Renal cortex interstitium (tissue), 11 donors: ENCODE measurements at regions not wholly inside any gene's neighbourhood (a gene's known extent, or its start where the extent isn't known, plus 50 kb on each side); places are given as distances from the start of the nearest gene placed in this dataset.
"Not testable (repeated sequence)": the region's sequence is repeated elsewhere in the genome, so short reads cannot be mapped to it uniquely, and the experiment has no call there.

Experiments
- DNase-seq, 11 donors: peaks; one replicate each; pipeline ENCODE4 v3.0.0-alpha.2; 2013; ENCODE audit warnings: low read depth in 9 of 11, low spot score in 4 of 11; ENCODE audit errors: extremely low read depth in 1 of 11

DNA sequence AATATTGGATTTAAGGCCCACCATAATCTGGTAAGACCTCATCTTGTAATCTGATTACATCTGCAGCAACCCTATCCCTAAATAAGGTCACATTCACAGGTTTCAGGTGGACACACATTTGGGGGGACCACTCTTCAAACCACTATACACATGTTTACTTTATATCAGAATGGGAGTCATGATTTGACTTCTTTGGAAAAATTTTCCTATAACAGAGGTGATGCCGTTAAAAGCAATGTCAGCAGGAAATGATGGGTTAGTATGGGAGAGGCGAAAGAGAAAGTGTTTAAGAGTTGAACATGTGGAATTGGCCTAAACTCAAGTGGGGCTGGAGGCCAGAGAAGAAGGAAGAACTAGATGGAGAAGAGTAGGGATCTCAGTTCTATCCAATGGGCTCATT is 281.7 kb upstream of the ERCC4 start:
- DNase-seq = no peak

DNA sequence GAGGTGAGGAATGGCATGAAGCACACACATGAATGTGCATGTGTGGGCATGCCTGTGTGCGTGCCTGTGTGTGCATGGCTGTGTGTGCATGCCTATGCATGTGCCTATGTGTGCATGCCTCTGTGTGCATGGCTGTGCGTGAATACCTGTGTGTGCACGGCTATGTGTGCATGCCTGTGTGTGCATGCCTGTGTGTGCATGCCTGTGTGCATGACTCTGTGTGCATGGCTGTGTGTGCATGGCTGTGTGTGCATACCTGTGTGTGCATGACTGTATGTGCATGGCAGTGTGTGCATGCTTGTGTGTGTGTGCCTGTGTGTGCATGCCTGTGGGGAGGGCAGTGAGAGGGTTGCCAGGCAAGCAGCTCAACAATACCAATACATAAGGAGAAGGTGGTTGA is 276.5 kb upstream of the ERCC4 start:
- no peak for DNase-seq

DNA sequence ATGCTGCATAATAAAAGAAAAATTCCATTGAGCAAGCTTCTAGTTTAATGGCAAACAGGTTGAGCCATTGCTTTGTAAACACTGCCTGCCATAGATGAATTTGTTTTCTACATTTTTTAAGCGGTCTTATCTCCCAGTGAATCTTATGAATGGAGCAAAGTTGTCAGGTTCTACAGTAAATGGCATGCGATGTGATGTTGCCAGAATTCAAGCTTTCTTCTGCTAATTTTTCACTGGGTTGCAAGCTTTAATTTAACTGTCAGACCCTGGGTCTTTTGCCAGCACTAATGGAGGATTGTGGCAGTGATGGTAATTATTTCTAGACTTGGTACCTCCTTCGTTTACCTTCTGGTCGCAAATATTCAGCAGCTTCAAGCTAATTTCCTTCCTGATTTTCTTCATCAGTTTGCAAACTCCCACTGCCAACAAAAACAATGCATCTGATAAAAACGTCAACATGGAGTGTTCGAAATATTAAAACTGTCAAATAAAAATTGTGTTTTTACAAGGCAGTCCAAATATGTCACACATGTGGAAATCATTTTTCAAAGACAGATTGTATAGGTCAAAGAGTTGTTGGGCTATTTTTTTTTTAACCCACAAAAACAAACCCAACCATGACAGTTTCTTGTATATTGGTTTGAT is 274.2 kb upstream of the ERCC4 start:
- DNase-seq = peak in 7 of 11 donors; percentile 17 to 47 (median 27)

DNA sequence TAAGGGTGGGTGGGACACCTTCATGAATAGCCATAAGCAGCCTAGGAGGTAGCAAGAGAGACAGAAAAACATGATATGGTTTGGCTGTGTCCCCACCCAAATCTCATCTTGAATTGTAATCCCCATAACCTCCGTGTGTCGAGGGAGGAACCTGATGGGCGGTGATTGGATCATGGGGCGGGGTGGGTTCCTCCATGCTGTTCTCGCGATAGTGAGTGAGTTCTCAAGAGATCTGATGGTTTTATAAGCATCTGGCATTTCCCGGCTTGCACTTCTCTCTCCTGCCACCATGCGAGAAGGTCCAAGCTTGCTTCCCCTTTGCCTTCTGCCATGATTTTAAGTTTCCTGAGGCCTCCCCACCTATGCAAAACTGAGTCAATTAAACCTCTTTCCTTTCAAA is 259.1 kb upstream of the ERCC4 start:
- no peak for DNase-seq

DNA sequence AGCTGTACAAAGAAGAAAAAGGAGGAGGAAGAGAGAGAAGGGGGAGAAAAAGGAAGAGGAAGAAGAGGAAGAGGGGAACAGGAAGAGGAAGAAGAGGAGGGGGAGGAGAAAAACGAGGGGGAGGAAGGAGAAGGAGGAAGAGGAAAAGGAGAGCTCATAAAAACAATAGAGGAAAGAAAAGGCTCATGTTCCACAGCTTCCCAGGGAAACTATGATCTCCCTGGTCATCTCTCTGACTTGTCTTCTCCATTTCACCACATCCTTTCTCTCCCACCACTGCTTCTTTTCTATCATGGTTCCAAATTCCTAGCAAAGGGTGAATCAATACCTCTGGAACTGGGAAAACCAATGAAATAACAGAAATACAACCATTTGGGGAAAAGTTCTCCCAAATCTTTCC is 254.1 kb upstream of the ERCC4 start:
- no peak for DNase-seq

DNA sequence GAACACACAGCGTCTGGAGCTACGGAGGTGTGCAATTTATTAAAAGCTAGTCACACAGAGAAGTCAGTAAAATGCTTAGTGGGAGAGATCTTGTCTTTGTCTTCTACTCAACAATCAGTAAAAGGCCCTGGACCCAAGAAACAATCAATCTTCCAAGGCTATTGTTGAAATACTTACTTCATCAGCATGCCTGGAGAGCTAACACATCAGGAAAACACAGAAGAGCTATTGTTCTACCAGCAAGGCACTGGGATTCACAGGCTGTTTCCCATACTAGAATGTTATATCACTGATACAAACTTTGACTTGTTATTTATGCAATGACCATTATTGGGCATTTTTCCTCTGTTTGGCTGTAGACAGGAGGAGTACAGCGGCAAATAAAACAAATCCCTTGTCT is 247.8 kb upstream of the ERCC4 start:
- no peak for DNase-seq

DNA sequence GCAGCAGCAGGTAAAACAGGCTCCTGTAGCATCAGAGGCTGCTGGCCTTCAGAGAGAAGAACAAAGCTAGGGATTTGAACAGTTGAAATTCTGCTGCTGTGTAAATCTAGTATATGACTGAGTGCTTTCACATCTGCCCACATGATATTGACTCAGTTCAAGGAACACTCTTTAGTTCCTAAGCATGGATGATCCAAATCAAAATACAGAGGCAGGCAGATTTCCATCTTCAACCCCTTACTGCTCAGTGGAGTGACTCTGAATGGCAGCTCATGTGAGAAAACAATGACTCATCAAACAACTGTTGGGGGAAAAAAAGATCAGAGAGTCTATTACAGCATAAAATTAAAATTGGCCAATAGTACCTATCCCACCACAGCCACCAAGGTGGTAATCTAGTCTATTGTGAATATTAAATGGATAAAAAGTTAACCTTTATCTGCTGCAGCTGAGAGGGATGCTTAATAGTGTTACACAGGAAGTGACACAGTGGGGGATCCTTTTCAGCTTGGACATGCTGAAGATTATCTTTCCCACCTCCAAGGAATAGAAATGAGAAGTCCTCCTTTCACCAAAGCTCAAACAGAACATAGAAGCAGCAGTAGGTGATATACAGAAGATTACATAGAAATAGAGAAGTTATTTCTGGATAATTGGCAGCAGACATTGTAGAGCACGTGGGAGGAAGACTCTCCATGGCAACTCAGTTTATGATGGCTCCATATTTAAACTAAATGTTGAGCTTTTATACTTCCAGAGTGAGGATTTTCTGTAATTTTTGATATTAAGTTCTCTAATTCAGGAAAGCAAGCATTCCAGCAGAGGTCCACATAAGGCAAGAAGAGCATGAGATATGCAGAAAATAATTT is 239.7 kb upstream of the ERCC4 start:
- DNase-seq = no peak

DNA sequence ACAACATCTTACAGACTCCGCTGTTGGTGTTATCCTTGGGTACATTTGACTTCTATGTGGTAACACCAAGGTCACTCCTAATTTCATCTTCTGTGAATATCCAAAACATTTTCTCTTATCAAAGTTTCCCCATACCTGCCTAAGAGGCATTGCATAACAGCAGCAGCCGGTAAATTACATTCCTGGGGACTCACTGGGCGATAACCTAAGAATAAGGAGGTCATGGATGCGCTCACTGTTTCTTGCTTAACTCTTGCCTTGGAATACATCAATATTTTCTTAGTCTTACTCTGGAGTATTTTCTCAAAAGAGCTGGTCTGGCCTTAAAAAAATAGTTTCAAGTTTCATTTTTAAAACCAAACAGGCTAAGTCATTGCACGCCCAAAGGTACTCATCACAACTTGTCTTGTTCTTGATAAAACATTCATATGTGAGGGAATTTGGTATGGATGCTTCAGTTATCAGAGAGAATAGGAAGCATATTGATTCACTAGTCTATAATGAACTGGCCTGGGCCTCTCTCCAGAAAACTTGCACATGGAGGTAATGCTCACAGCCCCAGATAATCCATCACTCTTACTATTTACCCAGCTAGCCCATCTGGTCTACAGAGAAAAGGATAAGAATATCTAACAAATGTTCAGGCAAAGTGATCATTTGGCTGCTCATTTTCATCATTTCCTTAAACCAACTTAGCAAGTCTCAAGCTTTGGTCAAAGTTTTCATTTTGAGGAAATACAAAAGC is 235.0 kb upstream of the ERCC4 start:
- no peak for DNase-seq

DNA sequence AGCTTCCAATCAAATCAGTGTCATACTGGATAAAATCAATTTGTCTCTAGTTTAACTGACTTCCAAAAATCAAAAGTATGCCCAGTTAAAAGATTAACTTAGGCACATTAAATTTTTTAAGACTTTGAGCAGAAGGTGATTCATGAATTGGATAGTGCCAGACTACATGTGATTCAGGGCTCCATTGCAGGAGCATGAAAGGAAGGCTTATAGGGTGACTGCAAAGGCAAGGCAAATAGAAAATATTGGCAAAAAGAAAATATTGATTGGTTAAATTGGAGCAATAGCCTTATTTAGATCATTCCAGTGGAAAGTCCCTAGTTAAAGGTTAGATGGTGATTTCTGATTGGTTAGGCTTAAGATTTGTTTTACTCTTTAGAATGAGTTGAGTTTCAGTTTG is 223.9 kb upstream of the ERCC4 start:
- DNase-seq = no peak

DNA sequence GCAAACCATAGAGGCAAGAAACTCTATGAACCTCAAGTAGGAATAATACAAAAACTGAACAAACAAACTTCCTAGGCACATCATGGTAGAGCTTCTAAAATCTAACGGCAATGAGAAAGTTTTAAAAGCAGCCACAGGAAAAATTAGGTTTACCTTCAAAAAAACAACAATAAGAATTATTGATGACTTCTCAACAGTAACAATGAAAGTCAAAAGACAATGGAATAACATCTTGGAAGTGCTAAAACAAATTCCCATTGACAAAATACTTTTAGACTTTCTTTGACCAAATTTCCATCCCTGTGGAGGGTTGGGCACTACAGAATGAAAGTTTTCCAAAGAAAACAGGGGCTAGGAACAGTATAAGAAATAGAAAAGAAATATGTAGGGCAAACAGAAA is 222.9 kb upstream of the ERCC4 start:
- DNase-seq = no peak

DNA sequence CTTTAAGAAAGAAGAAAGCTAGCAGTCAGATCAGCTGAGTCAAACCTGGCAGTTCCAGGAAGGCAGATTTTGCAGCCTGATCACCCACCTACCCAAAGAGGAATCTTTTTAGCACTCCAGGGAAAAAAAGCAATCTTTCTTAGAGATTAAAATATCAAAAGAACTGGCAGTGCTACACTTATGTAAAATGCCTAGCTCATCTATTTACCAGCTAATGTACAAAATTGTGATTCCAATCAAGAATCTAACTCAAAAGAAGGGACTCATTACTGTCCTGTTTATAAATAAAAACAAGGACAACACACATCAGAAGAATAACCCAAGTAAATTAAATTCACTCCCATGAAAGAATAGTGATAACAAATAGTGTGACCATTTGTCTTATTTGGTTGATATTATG is 222.4 kb upstream of the ERCC4 start:
- no peak for DNase-seq

DNA sequence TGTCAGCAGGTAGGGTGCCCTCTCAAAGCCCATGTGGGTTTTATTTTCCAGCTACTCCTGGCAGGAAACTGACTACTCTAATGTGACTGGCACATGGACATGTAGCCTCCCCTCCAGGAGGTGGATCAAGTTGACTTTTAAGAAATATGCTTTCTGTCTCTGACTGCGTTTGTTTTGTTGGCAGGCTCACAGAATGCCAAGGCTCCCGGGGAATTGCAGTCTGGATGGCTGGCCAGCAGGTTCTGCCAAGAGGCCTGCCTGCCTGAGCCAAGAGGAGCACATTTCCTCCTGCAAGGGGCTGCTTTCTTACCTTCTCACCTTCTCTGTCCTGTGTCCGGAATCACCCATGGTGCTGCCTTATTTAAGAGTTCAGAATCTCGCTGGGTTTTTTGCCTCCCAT is 217.3 kb upstream of the ERCC4 start:
- no peak for DNase-seq

DNA sequence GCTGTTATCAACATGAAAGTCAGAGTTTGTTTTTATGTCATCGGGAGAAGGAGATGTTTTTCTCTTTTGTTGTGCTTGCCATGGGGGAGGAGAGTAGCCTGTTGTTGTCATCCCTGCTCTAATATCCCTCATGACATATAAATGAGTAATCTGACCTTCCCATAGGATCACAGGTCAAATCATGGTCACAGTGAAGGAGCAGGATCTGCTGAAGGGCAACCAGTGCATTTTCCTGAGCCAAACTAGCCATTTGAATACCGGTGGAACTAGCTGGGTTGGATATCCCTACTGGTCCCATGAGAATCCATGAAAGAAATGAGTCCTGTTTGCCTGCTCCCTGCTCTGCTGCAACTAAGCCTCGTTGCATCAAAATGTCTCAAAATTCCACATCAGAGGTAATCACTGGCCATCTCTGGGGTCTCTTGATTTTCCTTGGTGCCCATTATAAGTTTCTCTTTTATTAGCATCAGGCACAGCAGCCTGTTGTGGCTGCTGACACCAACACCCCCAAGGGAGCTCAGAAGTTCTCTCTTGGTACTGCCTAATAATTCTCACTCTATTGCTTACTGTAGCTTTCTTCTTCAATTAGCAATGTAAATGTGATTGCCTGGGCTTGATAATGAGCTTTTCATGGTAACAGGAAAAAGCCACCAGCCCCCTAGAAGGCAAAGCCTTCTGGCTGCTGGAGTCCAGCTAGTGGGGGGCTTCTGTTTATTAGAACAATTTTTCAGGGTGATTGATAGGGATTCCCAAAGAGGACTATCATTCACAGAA is 211.4 kb upstream of the ERCC4 start:
- peak in 7 of 11 donors; percentile 1 to 13 (median 9) for DNase-seq

DNA sequence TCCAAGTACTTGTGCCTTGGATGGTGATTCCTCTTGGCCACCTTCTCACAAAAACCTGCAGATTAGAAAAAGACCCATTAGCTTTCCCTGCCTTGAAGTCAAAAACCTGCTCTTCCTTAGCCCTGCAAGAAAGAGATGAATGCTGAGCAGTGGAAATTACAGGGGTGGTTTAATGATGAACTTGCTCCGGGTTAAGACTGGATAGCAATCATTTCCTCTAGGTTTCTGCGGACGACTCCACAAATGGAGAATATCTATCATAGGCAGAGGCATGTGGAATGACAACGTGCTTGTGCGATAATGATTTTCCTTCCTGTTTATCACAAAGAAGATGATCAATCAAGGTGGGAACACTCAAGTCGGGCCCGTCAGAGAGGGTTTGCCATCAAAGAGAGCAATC is 201.2 kb upstream of the ERCC4 start:
- DNase-seq = no peak

DNA sequence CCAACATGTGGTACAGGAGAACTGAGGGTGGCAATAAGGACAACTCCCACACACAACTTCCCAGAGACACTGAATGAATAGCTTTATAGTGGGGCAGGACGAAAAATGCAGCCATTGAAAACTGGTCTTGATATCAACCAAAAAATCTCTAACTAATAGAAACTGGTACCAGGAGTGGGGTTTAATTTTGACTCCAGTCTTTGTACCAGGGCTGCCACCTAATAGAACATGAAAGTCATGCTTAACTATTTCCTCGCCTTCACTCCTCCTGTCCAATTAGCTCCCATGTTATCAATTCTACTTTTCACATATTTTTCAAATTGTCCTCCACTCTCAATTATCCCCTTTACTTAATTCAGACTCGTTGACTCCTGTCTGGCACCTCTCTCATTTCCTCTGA is 192.0 kb upstream of the ERCC4 start:
- DNase-seq = no peak

DNA sequence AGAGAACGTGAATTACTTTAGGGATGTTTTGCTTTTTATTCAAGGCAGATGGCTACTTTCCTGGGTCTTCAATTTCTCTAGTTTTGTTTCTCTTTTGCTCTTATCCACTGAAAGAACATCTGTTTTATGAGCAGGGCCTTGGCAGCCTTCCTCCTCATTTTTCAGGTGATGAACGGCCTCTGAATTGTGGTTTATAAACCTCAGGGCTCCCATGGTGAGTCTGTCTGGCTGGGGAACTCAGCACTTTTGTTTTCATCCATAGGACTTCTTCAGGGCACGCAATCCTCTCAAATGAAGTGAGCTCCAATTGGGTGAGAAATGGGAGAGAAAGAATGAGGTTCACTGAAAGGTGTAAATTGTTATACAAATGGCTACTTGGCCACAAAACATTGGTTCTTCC is 186.4 kb upstream of the ERCC4 start:
- no peak for DNase-seq

DNA sequence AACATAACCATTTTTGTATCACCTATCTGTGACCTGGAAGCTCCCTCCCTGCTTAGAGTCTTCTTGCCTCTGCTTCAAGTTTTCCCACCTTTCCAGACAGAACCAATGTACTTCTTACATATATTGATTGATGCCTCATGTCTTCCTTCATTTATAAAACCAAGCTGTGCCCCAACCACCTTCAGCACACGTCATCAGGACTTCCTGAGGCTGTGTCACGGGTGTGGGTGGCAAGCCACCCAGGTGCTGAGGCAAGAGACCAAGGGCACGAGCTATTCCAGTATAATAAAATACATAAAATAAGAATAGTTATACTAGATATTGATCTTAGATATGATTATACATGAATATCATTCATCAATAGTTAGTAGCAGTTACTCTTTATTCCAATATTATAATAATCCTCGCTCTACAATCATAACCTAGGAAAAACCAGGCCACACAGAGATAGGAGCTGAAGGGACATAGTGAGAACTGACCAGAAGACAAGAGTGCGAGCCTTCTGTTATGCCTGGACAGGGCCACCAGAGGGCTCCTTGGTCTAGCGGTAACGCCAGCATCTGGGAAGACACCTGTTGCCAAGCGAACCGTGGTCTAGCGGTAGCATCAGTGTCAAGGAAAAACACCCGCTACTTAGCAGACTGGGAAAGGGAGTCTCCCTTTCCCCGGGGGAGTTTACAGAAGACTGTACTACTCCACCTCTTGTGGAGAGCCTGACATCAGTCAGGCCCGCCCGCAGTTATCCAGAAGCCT is 180.2 kb upstream of the ERCC4 start:
- not testable (repeated sequence) for DNase-seq

DNA sequence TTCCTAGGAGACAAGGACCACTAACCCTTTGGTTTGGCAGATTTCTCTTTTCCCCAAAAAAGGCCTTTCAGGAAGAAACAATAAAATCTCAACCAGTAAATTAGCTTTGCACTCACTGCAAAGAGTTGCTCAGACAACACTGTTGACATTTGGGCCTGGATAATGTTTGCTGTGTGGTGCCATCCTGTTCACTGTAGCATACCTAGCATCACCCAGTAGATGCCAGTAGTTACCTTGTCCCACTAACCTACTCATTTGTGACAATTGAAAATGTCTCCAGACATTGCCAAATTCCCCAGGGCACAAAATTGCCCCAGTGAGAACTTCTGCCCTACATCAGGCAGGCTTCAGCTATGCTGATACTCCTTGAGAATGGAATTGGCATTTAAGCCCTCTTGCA is 177.0 kb upstream of the ERCC4 start:
- DNase-seq = no peak

DNA sequence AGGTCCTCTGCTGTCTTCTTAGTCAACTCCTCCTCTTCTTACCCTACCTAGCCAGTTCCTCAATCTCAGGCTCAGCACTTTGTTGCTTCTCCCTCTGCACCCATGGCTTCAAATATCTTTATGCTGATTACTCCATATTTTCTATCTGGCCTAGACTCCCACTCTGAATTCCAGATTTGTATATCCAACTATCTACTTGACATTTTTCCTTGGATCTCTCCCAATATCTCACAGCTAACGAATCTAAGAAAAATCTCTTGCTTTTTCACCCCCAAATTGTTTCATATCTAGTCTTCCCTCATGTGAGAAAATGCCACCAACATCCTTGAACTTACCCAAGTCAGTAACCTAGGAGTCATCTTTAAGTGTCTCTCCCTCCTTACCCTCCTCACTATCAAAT is 176.4 kb upstream of the ERCC4 start:
- no peak for DNase-seq
